ENCODE measurements at regions not wholly inside any gene's neighbourhood (a gene's known extent, or its start where the extent isn't known, plus 50 kb on each side); places are given as distances from the start of the nearest gene placed in this dataset.

GRCh38 chr11:116219171-116219635, 553.6 kb downstream of the BUD13 start:
- H3K36me3 ChIP-seq (ENCODE audit: control insufficient read depth, insufficient read depth, low read length): no peaks in the 10 kb centered on the region
- no peak overlapping the region for H3K27ac ChIP-seq (ENCODE audit: insufficient read depth, low read length)
- TF ChIP-seq CTCF (conservative IDR thresholded peaks at IDR 0.05 in 1 of 2, IDR thresholded peaks at IDR 0.05 in 1 of 2; ENCODE audit: low read depth in 1 of 2, low read length in 2 of 2) (no peak), EZH2 (IDR thresholded peaks at IDR 0.05; ENCODE audit: low read length, missing control alignments) (no peak)
- H3K79me2 ChIP-seq (ENCODE audit: control insufficient read depth, insufficient read depth, low read length): no peaks in the 10 kb centered on the region
- H2AFZ ChIP-seq (ENCODE audit: low read length): no peak overlapping the region
- H3K9me3 ChIP-seq (ENCODE audit: control insufficient read depth, insufficient read depth, low read depth, low read length): no peaks in the 10 kb centered on the region
- H3K4me1 ChIP-seq (ENCODE audit: control insufficient read depth, extremely low read depth, insufficient read depth, low read length): no peaks in the 10 kb centered on the region
- peak in 1 of 2 donors; percentile 31 for DNase-seq (ENCODE audit: low read depth in 2 of 2)
- H4K20me1 ChIP-seq (ENCODE audit: control insufficient read depth, extremely low read depth, insufficient read depth, low read length): no peaks in the 10 kb centered on the region
- no peaks in the 10 kb centered on the region for H3K27me3 ChIP-seq (ENCODE audit: control insufficient read depth, insufficient read depth, low read length)
- H3K9ac ChIP-seq (ENCODE audit: insufficient read depth, low read length): no peak overlapping the region
- no peak overlapping the region for H3K4me2 ChIP-seq (ENCODE audit: extremely low read depth, insufficient read depth, low read length)
- H3K4me3 ChIP-seq (replicated peaks in 1 of 4; ENCODE audit: control extremely low read depth in 1 of 4, insufficient read depth in 1 of 4, low read depth in 3 of 4, low read length in 4 of 4): no peak overlapping the region

- Histone ChIP-seq H3K9ac (ENCODE audit: insufficient read depth, low read length) (no peak overlapping the region), H2AFZ (ENCODE audit: low read length) (no peak overlapping the region), H3K27ac (ENCODE audit: insufficient read depth, low read length) (no peak overlapping the region), H3K36me3 (ENCODE audit: control insufficient read depth, insufficient read depth, low read length) (no peaks in the 10 kb centered on the region), H3K4me3 (replicated peaks in 1 of 4; ENCODE audit: control extremely low read depth in 1 of 4, insufficient read depth in 1 of 4, low read depth in 3 of 4, low read length in 4 of 4) (no peak overlapping the region), H4K20me1 (ENCODE audit: control insufficient read depth, extremely low read depth, insufficient read depth, low read length) (no peaks in the 10 kb centered on the region), H3K4me1 (ENCODE audit: control insufficient read depth, extremely low read depth, insufficient read depth, low read length) (no peaks in the 10 kb centered on the region), H3K4me2 (ENCODE audit: extremely low read depth, insufficient read depth, low read length) (no peak overlapping the region), H3K9me3 (ENCODE audit: control insufficient read depth, insufficient read depth, low read depth, low read length) (no peaks in the 10 kb centered on the region), H3K79me2 (ENCODE audit: control insufficient read depth, insufficient read depth, low read length) (no peaks in the 10 kb centered on the region), H3K27me3 (ENCODE audit: control insufficient read depth, insufficient read depth, low read length) (no peaks in the 10 kb centered on the region)
- TF ChIP-seq EZH2 (IDR thresholded peaks at IDR 0.05; ENCODE audit: low read length, missing control alignments) (no peak), CTCF (conservative IDR thresholded peaks at IDR 0.05 in 1 of 2, IDR thresholded peaks at IDR 0.05 in 1 of 2; ENCODE audit: low read depth in 1 of 2, low read length in 2 of 2) (no peak)
- DNase-seq (ENCODE audit: low read depth in 2 of 2): no peak
Measured at GRCh38 chr11:116217441-116217840, 555.3 kb downstream of the BUD13 start.

GRCh38 chr11:116217006-116217405, 555.8 kb downstream of the BUD13 start:
- no peaks in the 10 kb centered on the region for H3K4me1 ChIP-seq (ENCODE audit: control insufficient read depth, extremely low read depth, insufficient read depth, low read length)

More at GRCh38 chr11:116217006-116217405, 555.8 kb downstream of the BUD13 start:
- no peaks in the 10 kb centered on the region for H3K79me2 ChIP-seq (ENCODE audit: control insufficient read depth, insufficient read depth, low read length)
- H3K27ac ChIP-seq (ENCODE audit: insufficient read depth, low read length): no peak overlapping the region
- peak; percentile 27 to 31 for DNase-seq (ENCODE audit: low read depth in 2 of 2)
- H3K27me3 ChIP-seq (ENCODE audit: control insufficient read depth, insufficient read depth, low read length): no peaks in the 10 kb centered on the region
- no peak overlapping the region for H3K9ac ChIP-seq (ENCODE audit: insufficient read depth, low read length)
- no peak overlapping the region for H2AFZ ChIP-seq (ENCODE audit: low read length)
- H3K9me3 ChIP-seq (ENCODE audit: control insufficient read depth, insufficient read depth, low read depth, low read length): no peaks in the 10 kb centered on the region
- H3K36me3 ChIP-seq (ENCODE audit: control insufficient read depth, insufficient read depth, low read length): no peaks in the 10 kb centered on the region
- no peak overlapping the region for H3K4me3 ChIP-seq (replicated peaks in 1 of 4; ENCODE audit: control extremely low read depth in 1 of 4, insufficient read depth in 1 of 4, low read depth in 3 of 4, low read length in 4 of 4)
- TF ChIP-seq EZH2 (IDR thresholded peaks at IDR 0.05; ENCODE audit: low read length, missing control alignments) (no peak), CTCF (conservative IDR thresholded peaks at IDR 0.05 in 1 of 2, IDR thresholded peaks at IDR 0.05 in 1 of 2; ENCODE audit: low read depth in 1 of 2, low read length in 2 of 2) (peak; percentile 41 to 65)
- no peaks in the 10 kb centered on the region for H4K20me1 ChIP-seq (ENCODE audit: control insufficient read depth, extremely low read depth, insufficient read depth, low read length)
- no peak overlapping the region for H3K4me2 ChIP-seq (ENCODE audit: extremely low read depth, insufficient read depth, low read length)
